SK-N-MC (cell line): ENCODE measurements at regions not wholly inside any gene's neighbourhood (a gene's known extent, or its start where the extent isn't known, plus 50 kb on each side); places are given as distances from the start of the nearest gene placed in this dataset.

Experiments used
- FOXP2 ChIP-seq: optimal IDR thresholded peaks from 2 replicates; pipeline ENCODE3; 2011; ENCODE audit warnings: mild to moderate bottlenecking, moderate library complexity; ENCODE audit not compliant: insufficient read depth; ENCODE audit errors: extremely low read length, control extremely low read depth
- POLR2AphosphoS5 ChIP-seq: IDR thresholded peaks from 2 replicates; pipeline ENCODE4 v1.6.1; 2012; ENCODE audit warnings: mild to moderate bottlenecking, low read depth, low read length, borderline replicate concordance

DNA sequence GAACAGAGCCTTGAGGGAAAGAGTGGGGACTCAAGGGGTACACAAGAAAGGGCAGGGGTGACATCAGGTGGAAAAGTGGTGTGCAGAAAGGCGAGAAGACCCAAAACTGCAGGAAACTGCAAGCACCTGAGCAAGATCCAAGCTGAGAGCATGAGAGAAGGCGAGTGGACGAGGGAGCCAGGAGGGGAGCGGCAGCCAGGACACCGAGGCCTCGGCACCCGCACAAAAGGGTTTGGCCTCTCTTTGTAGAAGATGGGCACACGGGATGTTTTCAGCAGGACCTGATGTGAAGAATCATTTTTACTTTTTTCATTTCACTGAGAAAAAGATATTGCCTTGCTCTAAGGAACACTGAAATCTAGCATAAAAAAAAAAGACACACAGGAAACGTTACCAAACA is 82.1 kb upstream of the FOXQ1 start:
- no peak for TF ChIP-seq POLR2AphosphoS5
- TF ChIP-seq FOXP2 = no peak
